ENCODE measurements at regions not wholly inside any gene's neighbourhood (a gene's known extent, or its start where the extent isn't known, plus 50 kb on each side); places are given as distances from the start of the nearest gene placed in this dataset.

DNA sequence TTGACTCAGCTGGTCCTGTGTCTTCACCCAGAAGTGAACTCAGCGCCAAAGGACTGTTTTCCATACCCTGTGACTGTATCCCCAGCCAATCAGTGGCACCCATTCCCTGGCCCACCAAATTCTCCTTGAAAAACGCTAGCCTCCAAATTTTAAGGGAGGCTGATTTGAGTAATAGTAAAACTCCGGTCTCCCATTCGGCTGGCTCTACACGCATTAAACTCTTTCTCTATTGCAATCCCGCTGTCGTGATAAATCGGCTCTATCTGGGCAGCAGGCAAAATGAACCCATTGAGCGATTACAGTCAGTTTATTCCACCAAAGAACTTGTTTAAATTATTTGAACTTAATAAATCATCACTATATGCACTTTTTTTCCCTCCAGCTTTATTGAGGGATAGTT lies 55.9 kb upstream of the PPP1R26 start:
- CTCF ChIA-PET = interaction anchor here (0.6 to 2.0 kb wide), 2 partner anchors 11 to 16 kb away, joined by 4 to 14 read pairs; no protein-coding TSS in a partner anchor
- no TSS peak for BruUV-seq (replicated peaks)

More for the DNA sequence above, 55.9 kb upstream of the PPP1R26 start:
- intact Hi-C loops (cut with micrococcal nuclease) = no loop called here
- H3K27me3 Mint-ChIP-seq (ENCODE audit: insufficient read depth, unreplicated experiment) = peaks cover 54% of the 10 kb centered on the region
- TF ChIP-seq CTCF (IDR thresholded peaks at IDR 0.05; ENCODE audit: unreplicated experiment) = no peak
- DNase-seq (ENCODE audit: unreplicated experiment) = no peak
- no peaks in the 10 kb centered on the region for H3K9me3 Mint-ChIP-seq (ENCODE audit: unreplicated experiment)
- peaks cover 7% of the 10 kb centered on the region for H3K36me3 Mint-ChIP-seq (ENCODE audit: insufficient read depth, unreplicated experiment)
- H3K27ac Mint-ChIP-seq (ENCODE audit: low read depth, unreplicated experiment) = no peak overlapping the region
- POLR2A ChIA-PET = interaction anchor here (0.7 kb wide), 1 partner anchor 520 kb away, joined by 3 read pairs; no protein-coding TSS in a partner anchor
- H3K4me3 Mint-ChIP-seq (ENCODE audit: unreplicated experiment) = no peak overlapping the region
- no peaks in the 10 kb centered on the region for H3K4me1 Mint-ChIP-seq (ENCODE audit: insufficient read depth, unreplicated experiment)

All from MCF 10A (cell line).